ENCODE measurements at regions not wholly inside any gene's neighbourhood (a gene's known extent, or its start where the extent isn't known, plus 50 kb on each side); places are given as distances from the start of the nearest gene placed in this dataset.

DNA sequence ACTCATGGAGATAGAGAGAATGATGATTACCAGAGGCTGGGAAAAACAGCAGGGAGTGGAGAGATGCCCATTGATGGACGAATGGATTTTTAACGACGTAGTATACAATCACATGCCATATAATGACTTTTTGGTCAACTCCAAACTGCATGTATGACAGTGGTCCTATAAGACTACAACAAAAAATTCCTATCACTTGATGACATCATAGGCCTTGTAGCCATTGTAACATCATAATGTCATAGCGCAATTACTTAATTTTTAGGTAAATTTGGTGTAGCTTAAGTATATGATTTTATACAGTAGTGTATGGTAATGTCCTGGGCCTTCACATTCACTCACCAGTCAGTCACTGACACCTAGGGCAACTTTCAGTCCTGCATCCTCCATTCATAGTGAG, 264.3 kb downstream of the RAP2B start:
- TF ChIP-seq, protein P1, sequence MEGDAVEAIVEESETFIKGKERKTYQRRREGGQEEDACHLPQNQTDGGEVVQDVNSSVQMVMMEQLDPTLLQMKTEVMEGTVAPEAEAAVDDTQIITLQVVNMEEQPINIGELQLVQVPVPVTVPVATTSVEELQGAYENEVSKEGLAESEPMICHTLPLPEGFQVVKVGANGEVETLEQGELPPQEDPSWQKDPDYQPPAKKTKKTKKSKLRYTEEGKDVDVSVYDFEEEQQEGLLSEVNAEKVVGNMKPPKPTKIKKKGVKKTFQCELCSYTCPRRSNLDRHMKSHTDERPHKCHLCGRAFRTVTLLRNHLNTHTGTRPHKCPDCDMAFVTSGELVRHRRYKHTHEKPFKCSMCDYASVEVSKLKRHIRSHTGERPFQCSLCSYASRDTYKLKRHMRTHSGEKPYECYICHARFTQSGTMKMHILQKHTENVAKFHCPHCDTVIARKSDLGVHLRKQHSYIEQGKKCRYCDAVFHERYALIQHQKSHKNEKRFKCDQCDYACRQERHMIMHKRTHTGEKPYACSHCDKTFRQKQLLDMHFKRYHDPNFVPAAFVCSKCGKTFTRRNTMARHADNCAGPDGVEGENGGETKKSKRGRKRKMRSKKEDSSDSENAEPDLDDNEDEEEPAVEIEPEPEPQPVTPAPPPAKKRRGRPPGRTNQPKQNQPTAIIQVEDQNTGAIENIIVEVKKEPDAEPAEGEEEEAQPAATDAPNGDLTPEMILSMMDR (IDR thresholded peaks at IDR 0.05) = no peak
- TF ChIP-seq NR3C1 (IDR thresholded peaks at IDR 0.05) (no peak), PHF8 (IDR thresholded peaks at IDR 0.05; ENCODE audit: borderline replicate concordance, low read depth) (no peak), POLR2A (IDR thresholded peaks at IDR 0.05; ENCODE audit: low read length) (no peak), ZFP36 (IDR thresholded peaks at IDR 0.05; ENCODE audit: borderline replicate concordance, partially characterized antibody) (no peak), SMC3 (IDR thresholded peaks at IDR 0.05) (no peak), MAZ (IDR thresholded peaks at IDR 0.05; ENCODE audit: borderline replicate concordance, low read depth, low read length) (no peak), RCOR1 (IDR thresholded peaks at IDR 0.05; ENCODE audit: low read depth, low read length) (no peak)
- TF ChIP-seq, protein P2, sequence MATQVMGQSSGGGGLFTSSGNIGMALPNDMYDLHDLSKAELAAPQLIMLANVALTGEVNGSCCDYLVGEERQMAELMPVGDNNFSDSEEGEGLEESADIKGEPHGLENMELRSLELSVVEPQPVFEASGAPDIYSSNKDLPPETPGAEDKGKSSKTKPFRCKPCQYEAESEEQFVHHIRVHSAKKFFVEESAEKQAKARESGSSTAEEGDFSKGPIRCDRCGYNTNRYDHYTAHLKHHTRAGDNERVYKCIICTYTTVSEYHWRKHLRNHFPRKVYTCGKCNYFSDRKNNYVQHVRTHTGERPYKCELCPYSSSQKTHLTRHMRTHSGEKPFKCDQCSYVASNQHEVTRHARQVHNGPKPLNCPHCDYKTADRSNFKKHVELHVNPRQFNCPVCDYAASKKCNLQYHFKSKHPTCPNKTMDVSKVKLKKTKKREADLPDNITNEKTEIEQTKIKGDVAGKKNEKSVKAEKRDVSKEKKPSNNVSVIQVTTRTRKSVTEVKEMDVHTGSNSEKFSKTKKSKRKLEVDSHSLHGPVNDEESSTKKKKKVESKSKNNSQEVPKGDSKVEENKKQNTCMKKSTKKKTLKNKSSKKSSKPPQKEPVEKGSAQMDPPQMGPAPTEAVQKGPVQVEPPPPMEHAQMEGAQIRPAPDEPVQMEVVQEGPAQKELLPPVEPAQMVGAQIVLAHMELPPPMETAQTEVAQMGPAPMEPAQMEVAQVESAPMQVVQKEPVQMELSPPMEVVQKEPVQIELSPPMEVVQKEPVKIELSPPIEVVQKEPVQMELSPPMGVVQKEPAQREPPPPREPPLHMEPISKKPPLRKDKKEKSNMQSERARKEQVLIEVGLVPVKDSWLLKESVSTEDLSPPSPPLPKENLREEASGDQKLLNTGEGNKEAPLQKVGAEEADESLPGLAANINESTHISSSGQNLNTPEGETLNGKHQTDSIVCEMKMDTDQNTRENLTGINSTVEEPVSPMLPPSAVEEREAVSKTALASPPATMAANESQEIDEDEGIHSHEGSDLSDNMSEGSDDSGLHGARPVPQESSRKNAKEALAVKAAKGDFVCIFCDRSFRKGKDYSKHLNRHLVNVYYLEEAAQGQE (IDR thresholded peaks at IDR 0.05) = no peak

All from A549 (cell line).